NOMO-1 (cell line): ENCODE measurements at regions not wholly inside any gene's neighbourhood (a gene's known extent, or its start where the extent isn't known, plus 50 kb on each side); places are given as distances from the start of the nearest gene placed in this dataset.

Experiments used
- DNase-seq, 2 experiments: peaks; one replicate each; lab custom pipeline; 2025; ENCODE audit not compliant: unreplicated experiment in 2 of 2; lab: John Stamatoyannopoulos, UW

- no peak for DNase-seq
Measured at GRCh38 chr2:151037434-151037833, 224.2 kb downstream of the RBM43 start.

- DNase-seq, result no peak
Measured at GRCh38 chr2:151033271-151034248, 228.1 kb downstream of the RBM43 start.

- no peak for DNase-seq
Measured at GRCh38 chr2:151032741-151033191, 228.9 kb downstream of the RBM43 start.

- no peak for DNase-seq
Measured at GRCh38 chr2:151030663-151031230, 230.9 kb downstream of the RBM43 start.

GRCh38 chr2:151029406-151030157, 232.1 kb downstream of the RBM43 start:
- DNase-seq, result peak; percentile 23 to 61

- no peak for DNase-seq
Measured at GRCh38 chr2:151028691-151029176, 232.9 kb downstream of the RBM43 start.

- DNase-seq, result no peak
Measured at GRCh38 chr2:151027151-151027550, 234.5 kb downstream of the RBM43 start.

- no peak for DNase-seq
Measured at GRCh38 chr2:151025816-151026215, 235.8 kb downstream of the RBM43 start.

GRCh38 chr2:151024696-151025251, 236.9 kb downstream of the RBM43 start:
- DNase-seq, result peak in 1 of 2 experiments; percentile 14

GRCh38 chr2:151021747-151022452, 239.8 kb downstream of the RBM43 start:
- DNase-seq, result no peak

- peak in 1 of 2 experiments; percentile 34 for DNase-seq
Measured at GRCh38 chr2:151020411-151020810, 241.3 kb downstream of the RBM43 start.

GRCh38 chr2:151009437-151010175, 252.1 kb downstream of the RBM43 start:
- no peak for DNase-seq

GRCh38 chr2:151007365-151007764, 254.3 kb downstream of the RBM43 start:
- DNase-seq, result no peak

- no peak for DNase-seq
Measured at GRCh38 chr2:151002959-151003600, 258.6 kb downstream of the RBM43 start.

- no peak for DNase-seq
Measured at GRCh38 chr2:150997702-150998440, 263.8 kb downstream of the RBM43 start.

- no peak for DNase-seq
Measured at GRCh38 chr2:150997066-150997465, 264.6 kb downstream of the RBM43 start.

GRCh38 chr2:150994076-150994475, 267.6 kb downstream of the RBM43 start:
- DNase-seq, result no peak

GRCh38 chr2:150989969-150990368, 271.7 kb downstream of the RBM43 start:
- DNase-seq, result no peak
